ENCODE measurements at regions not wholly inside any gene's neighbourhood (a gene's known extent, or its start where the extent isn't known, plus 50 kb on each side); places are given as distances from the start of the nearest gene placed in this dataset.

DNA sequence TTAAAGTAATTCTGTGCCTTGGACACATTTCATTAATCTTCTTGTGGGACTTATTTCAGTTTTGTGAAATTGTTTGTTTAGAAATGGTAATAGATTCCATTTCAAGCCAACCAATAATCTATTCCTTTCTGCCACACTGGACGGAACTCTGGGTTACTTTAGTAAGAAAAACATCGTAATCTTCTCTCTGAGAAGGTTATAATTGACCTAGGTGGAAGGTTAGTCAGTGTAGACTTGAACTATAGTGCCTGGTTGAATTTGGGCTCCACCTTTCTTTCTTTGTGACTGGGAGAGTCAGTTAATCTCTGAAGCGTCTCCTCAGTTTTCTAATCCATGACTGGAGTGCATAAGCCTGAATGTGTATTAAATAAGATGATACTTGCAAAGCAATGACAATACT is 89.7 kb upstream of the PRLR start (continued):
- TF ChIP-seq TEAD4 (IDR thresholded peaks at IDR 0.05; ENCODE audit: low read depth, low read length) (no peak), POU5F1 (IDR thresholded peaks at IDR 0.05; ENCODE audit: low read depth, low read length) (no peak), EP300 (IDR thresholded peaks at IDR 0.05; ENCODE audit: borderline replicate concordance in 1 of 2, low read depth in 2 of 2, low read length in 2 of 2) (no peak), ASH2L (IDR thresholded peaks at IDR 0.05; ENCODE audit: low read length) (no peak)

All from H1 (cell line).